H9 (cell line): ENCODE measurements at regions not wholly inside any gene's neighbourhood (a gene's known extent, or its start where the extent isn't known, plus 50 kb on each side); places are given as distances from the start of the nearest gene placed in this dataset.

Source experiments
- DNase-seq: peaks from one replicate; pipeline ENCODE4 v3.0.0-alpha.2; 2017
- H2AFZ ChIP-seq: one replicate; pipeline ENCODE4 v1.6.1; 2013; ENCODE audit warnings: mild to moderate bottlenecking, low read length, control low read depth, moderate library complexity
- H2AK5ac ChIP-seq: 2 replicates; pipeline ENCODE4 v1.6.1; 2013; ENCODE audit warnings: low read length, control low read depth, mixed read lengths; ENCODE audit not compliant: insufficient read length
- H2BK120ac ChIP-seq: one replicate; pipeline ENCODE4 v1.6.1; 2013; ENCODE audit warnings: low read depth, mild to moderate bottlenecking, low read length, control low read depth, inconsistent platforms; ENCODE audit not compliant: poor library complexity, severe bottlenecking
- H2BK12ac ChIP-seq: 2 replicates; pipeline ENCODE4 v1.6.1; 2013; ENCODE audit warnings: low read length, control low read depth, mixed read lengths, low read depth; ENCODE audit not compliant: insufficient read length
- H2BK15ac ChIP-seq: 2 replicates; pipeline ENCODE4 v1.6.1; 2013; ENCODE audit warnings: low read depth, low read length, control low read depth
- H2BK20ac ChIP-seq: one replicate; pipeline ENCODE4 v1.6.1; 2013; ENCODE audit warnings: low read depth, mild to moderate bottlenecking, low read length, control low read depth, inconsistent platforms; ENCODE audit not compliant: poor library complexity, severe bottlenecking
- H2BK5ac ChIP-seq: 2 replicates; pipeline ENCODE4 v1.6.1; 2013; ENCODE audit warnings: low read length, control low read depth, mixed read lengths; ENCODE audit not compliant: insufficient read length
- H3K14ac ChIP-seq: 2 replicates; pipeline ENCODE4 v1.6.1; 2013; ENCODE audit warnings: low read length, control low read depth; ENCODE audit not compliant: insufficient read depth
- H3K18ac ChIP-seq: 2 replicates; pipeline ENCODE4 v1.6.1; 2013; ENCODE audit warnings: low read depth, mild to moderate bottlenecking, mixed read lengths, low read length, control low read depth; ENCODE audit not compliant: insufficient read length
- H3K23ac ChIP-seq: 2 replicates; pipeline ENCODE4 v1.6.1; 2013; ENCODE audit warnings: low read length, control low read depth, mixed read lengths, low read depth; ENCODE audit not compliant: insufficient read length
- H3K23me2 ChIP-seq: 2 replicates; pipeline ENCODE4 v1.6.1; 2013; ENCODE audit warnings: low read depth, mild to moderate bottlenecking, mixed read lengths, low read length, control low read depth; ENCODE audit not compliant: insufficient read length, poor library complexity, severe bottlenecking
- H3K27ac ChIP-seq: 2 replicates; pipeline ENCODE4 v1.5.1; 2013; ENCODE audit warnings: low read length, control low read depth, mixed read lengths, low read depth; ENCODE audit not compliant: insufficient read length
- H3K27me3 ChIP-seq: 2 replicates; pipeline ENCODE4 v1.6.1; 2013; ENCODE audit warnings: low read length, control low read depth, inconsistent platforms; ENCODE audit not compliant: insufficient read depth
- H3K4ac ChIP-seq: 2 replicates; pipeline ENCODE4 v1.6.1; 2013; ENCODE audit warnings: low read depth, mild to moderate bottlenecking, control low read depth, inconsistent platforms, low read length, moderate library complexity
- H3K4me1 ChIP-seq: 2 replicates; pipeline ENCODE4 v1.6.1; 2013; ENCODE audit warnings: low read length, control low read depth, inconsistent platforms; ENCODE audit not compliant: insufficient read depth
- H3K4me2 ChIP-seq: 2 replicates; pipeline ENCODE4 v1.6.1; 2013; ENCODE audit warnings: low read length, control low read depth, mixed read lengths; ENCODE audit not compliant: insufficient read length, insufficient read depth
- H3K56ac ChIP-seq: 2 replicates; pipeline ENCODE4 v1.6.1; 2013; ENCODE audit warnings: low read depth, mild to moderate bottlenecking, mixed read lengths, low read length, control low read depth; ENCODE audit not compliant: insufficient read length
- H3K79me1 ChIP-seq: 2 replicates; pipeline ENCODE4 v1.6.1; 2013; ENCODE audit warnings: low read depth, mild to moderate bottlenecking, moderate library complexity, low read length, control low read depth, inconsistent platforms; ENCODE audit not compliant: insufficient read depth, poor library complexity, severe bottlenecking
- H3K79me2 ChIP-seq: 2 replicates; pipeline ENCODE4 v1.6.1; 2013; ENCODE audit warnings: low read length, control low read depth, inconsistent platforms; ENCODE audit not compliant: insufficient read depth
- H3K9ac ChIP-seq: 2 replicates; pipeline ENCODE4 v1.6.1; 2013; ENCODE audit warnings: low read length, control low read depth, mixed read lengths; ENCODE audit not compliant: insufficient read length; ENCODE audit errors: extremely low read depth
- H3K9me3 ChIP-seq: one replicate; pipeline ENCODE4 v1.6.1; 2013; ENCODE audit warnings: low read depth, low read length, inconsistent platforms; ENCODE audit not compliant: control insufficient read depth
- H3T11ph ChIP-seq: one replicate; pipeline ENCODE4 v1.6.1; 2013; ENCODE audit warnings: mild to moderate bottlenecking, low read length, control low read depth, inconsistent platforms
- H4K20me1 ChIP-seq: one replicate; pipeline ENCODE4 v1.6.1; 2013; ENCODE audit not compliant: control insufficient read depth, insufficient read length, insufficient read depth
- H4K5ac ChIP-seq: 2 replicates; pipeline ENCODE4 v1.6.1; 2013; ENCODE audit warnings: low read depth, mild to moderate bottlenecking, mixed read lengths, low read length, control low read depth; ENCODE audit not compliant: insufficient read length
- H4K8ac ChIP-seq: replicated peaks from 2 replicates; pipeline ENCODE4 v1.6.1; 2013; ENCODE audit warnings: low read length, control low read depth, mixed read lengths, low read depth; ENCODE audit not compliant: insufficient read length
- H4K91ac ChIP-seq: 2 replicates; pipeline ENCODE4 v1.6.1; 2013; ENCODE audit warnings: low read depth, mild to moderate bottlenecking, moderate library complexity, mixed read lengths, low read length, control low read depth; ENCODE audit not compliant: insufficient read length
- H3K27ac Mint-ChIP-seq, 3 experiments: 2 replicates in 2 of 3; 3 replicates in 1 of 3; pipeline ENCODE4 v1.8.0; 2020 to 2021; ENCODE audit warnings: mixed read lengths in 3 of 3, mild to moderate bottlenecking in 1 of 3, moderate library complexity in 1 of 3
- H3K27me3 Mint-ChIP-seq: 2 replicates; pipeline ENCODE4 v1.8.0; 2021; ENCODE audit warnings: low read depth, mild to moderate bottlenecking, moderate library complexity, mixed read lengths
- H3K36me3 Mint-ChIP-seq, 3 experiments: 2 replicates in 2 of 3; 3 replicates in 1 of 3; pipeline ENCODE4 v1.8.0; 2020 to 2021; ENCODE audit warnings: low read depth in 3 of 3, mixed read lengths in 3 of 3; ENCODE audit not compliant: insufficient read depth in 1 of 3
- H3K4me1 Mint-ChIP-seq, 2 experiments: 2 replicates each; pipeline ENCODE4 v1.8.0; 2020; ENCODE audit warnings: mixed read lengths in 2 of 2
- H3K4me3 Mint-ChIP-seq, 2 experiments: 2 replicates in 1 of 2; 3 replicates in 1 of 2; pipeline ENCODE4 v1.8.0; 2020 to 2021; ENCODE audit warnings: mild to moderate bottlenecking in 2 of 2, mixed read lengths in 2 of 2, moderate library complexity in 1 of 2
- H3K9me3 Mint-ChIP-seq, 2 experiments: 2 replicates in 1 of 2; 3 replicates in 1 of 2; pipeline ENCODE4 v1.8.0; 2020; ENCODE audit warnings: mild to moderate bottlenecking in 2 of 2, mixed read lengths in 2 of 2, moderate library complexity in 1 of 2
- WGBS: extraction: QIAGEN DNeasy Blood & Tissue Kit; methylation state at CpG from one replicate; pipeline ENCODE4 v1.1.7; 2013; ENCODE audit warnings: missing lambda C conversion rate, low lambda C conversion rate, mixed read lengths; ENCODE audit not compliant: insufficient read length; ENCODE audit errors: extremely low coverage; 5-methylcytosine and 5-hydroxymethylcytosine counted together
- TF ChIP-seq, protein P1 (sequence below): fragments of 200-600 bp; sonication (generic); conservative IDR thresholded peaks from 3 replicates; pipeline ENCODE4 v1.8.0; 2021; ENCODE audit warnings: antibody characterized with exemption, mild to moderate bottlenecking

DNA sequence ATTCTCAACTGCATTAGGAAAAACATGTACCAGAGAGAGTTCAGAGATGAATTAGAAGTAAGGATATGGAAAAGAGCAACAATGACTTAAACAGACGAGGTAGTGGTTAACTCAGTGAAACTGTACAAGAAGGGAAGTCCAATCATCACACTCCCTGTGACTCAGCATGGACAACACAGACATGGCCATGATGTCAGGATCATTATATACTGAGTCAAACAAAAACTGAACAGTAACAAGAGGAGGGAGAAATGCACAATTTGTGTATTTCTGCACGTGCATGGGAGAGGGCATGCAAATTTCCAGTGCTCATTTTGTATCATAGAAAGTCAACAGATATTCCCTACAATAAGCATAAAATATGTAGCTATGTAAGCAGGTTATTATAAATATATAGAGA is 1037.8 kb downstream of the BCL11B start:
- H3K9ac ChIP-seq: no peak overlapping the region
- no peak overlapping the region for H3K27ac ChIP-seq
- no peak overlapping the region for H3K27ac Mint-ChIP-seq

More for the DNA sequence above, 1037.8 kb downstream of the BCL11B start:
- Histone ChIP-seq H4K8ac (no peak overlapping the region), H3K9me3 (no peaks in the 10 kb centered on the region), H2BK5ac (no peak overlapping the region), H2BK20ac (no peak overlapping the region), H3K23me2 (no peaks in the 10 kb centered on the region), H3K79me2 (no peaks in the 10 kb centered on the region), H3K4ac (no peak overlapping the region), H3K18ac (no peak overlapping the region), H2AFZ (no peak overlapping the region), H2AK5ac (no peak overlapping the region), H3T11ph (no peak overlapping the region), H3K79me1 (no peaks in the 10 kb centered on the region), H2BK15ac (no peak overlapping the region), H2BK120ac (no peak overlapping the region), H2BK12ac (no peak overlapping the region), H4K5ac (no peak overlapping the region), H3K14ac (no peak overlapping the region), H4K20me1 (no peaks in the 10 kb centered on the region), H3K4me2 (no peak overlapping the region), H4K91ac (no peak overlapping the region), H3K23ac (no peak overlapping the region), H3K4me1 (no peaks in the 10 kb centered on the region), H3K56ac (no peak overlapping the region), H3K27me3 (no peaks in the 10 kb centered on the region)
- TF ChIP-seq, protein P1, sequence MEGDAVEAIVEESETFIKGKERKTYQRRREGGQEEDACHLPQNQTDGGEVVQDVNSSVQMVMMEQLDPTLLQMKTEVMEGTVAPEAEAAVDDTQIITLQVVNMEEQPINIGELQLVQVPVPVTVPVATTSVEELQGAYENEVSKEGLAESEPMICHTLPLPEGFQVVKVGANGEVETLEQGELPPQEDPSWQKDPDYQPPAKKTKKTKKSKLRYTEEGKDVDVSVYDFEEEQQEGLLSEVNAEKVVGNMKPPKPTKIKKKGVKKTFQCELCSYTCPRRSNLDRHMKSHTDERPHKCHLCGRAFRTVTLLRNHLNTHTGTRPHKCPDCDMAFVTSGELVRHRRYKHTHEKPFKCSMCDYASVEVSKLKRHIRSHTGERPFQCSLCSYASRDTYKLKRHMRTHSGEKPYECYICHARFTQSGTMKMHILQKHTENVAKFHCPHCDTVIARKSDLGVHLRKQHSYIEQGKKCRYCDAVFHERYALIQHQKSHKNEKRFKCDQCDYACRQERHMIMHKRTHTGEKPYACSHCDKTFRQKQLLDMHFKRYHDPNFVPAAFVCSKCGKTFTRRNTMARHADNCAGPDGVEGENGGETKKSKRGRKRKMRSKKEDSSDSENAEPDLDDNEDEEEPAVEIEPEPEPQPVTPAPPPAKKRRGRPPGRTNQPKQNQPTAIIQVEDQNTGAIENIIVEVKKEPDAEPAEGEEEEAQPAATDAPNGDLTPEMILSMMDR: no peak
- Mint-ChIP-seq H3K36me3 (peaks cover 0 to 6% (median 0%) of the 10 kb centered on the region in 3 experiments; a peak in 3 of 7 replicates), H3K4me3 (no peak overlapping the region), H3K27me3 (no peaks in the 10 kb centered on the region; the same call in 1 of the 2 replicates), H3K9me3 (peaks cover 7 to 10% of the 10 kb centered on the region in 2 experiments; a peak in 4 of 5 replicates), H3K4me1 (peaks cover 7 to 10% of the 10 kb centered on the region in 2 experiments)
- WGBS: no CpG with 5 or more reads among the region's 2 CpGs
- DNase-seq: no peak
